Keratinocyte (primary cell): ENCODE measurements at regions not wholly inside any gene's neighbourhood (a gene's known extent, or its start where the extent isn't known, plus 50 kb on each side); places are given as distances from the start of the nearest gene placed in this dataset.

ENCODE experiments used
- DNase-seq: peaks from one replicate; pipeline ENCODE4 v3.0.0-alpha.2; 2011; ENCODE audit warnings: low read depth, missing footprints, low spot score
- FAIRE-seq: peaks from 2 replicates; lab custom pipeline; 2011; peaks lifted over from hg19 to GRCh38; lab: Jason Lieb, UNC
- H2AFZ ChIP-seq: 2 replicates; pipeline ENCODE4 v1.6.0; 2012; ENCODE audit warnings: low read length, control low read depth, inconsistent platforms; ENCODE audit not compliant: control insufficient read depth
- H3K27ac ChIP-seq: 2 replicates; pipeline ENCODE4 v1.5.1; 2011; ENCODE audit warnings: low read length; ENCODE audit not compliant: control insufficient read depth, insufficient read depth
- H3K27me3 ChIP-seq: 3 replicates; pipeline ENCODE4 v1.6.0; 2011; ENCODE audit warnings: low read length; ENCODE audit not compliant: control insufficient read depth, insufficient read depth; ENCODE audit errors: extremely low read depth
- H3K36me3 ChIP-seq, 2 experiments: 2 replicates in 1 of 2; 3 replicates in 1 of 2; pipeline ENCODE4 v1.5.1; 2011; ENCODE audit warnings: low read length in 2 of 2, mild to moderate bottlenecking in 1 of 2; ENCODE audit not compliant: control insufficient read depth in 2 of 2, insufficient read depth in 2 of 2; ENCODE audit errors: extremely low read depth in 1 of 2
- H3K4me1 ChIP-seq: 3 replicates; pipeline ENCODE4 v1.5.1; 2011; ENCODE audit warnings: low read length; ENCODE audit not compliant: control insufficient read depth, insufficient read depth; ENCODE audit errors: extremely low read depth
- H3K4me2 ChIP-seq: 3 replicates; pipeline ENCODE4 v1.6.0; 2011; ENCODE audit warnings: low read depth, low read length; ENCODE audit not compliant: control insufficient read depth, insufficient read depth; ENCODE audit errors: extremely low read depth
- H3K4me3 ChIP-seq, 3 experiments: fragments of 200-600 bp in 1 of 3; sonication (generic) in 1 of 3; 2 replicates in 2 of 3; 3 replicates in 1 of 3; pipeline ENCODE4 v1.5.1; 2011 to 2016; ENCODE audit warnings: low read length in 3 of 3, mild to moderate bottlenecking in 3 of 3, control low read depth in 2 of 3, inconsistent platforms in 1 of 3, low read depth in 1 of 3, mixed read lengths in 1 of 3, mixed run types in 1 of 3, moderate library complexity in 1 of 3; ENCODE audit not compliant: control insufficient read depth in 2 of 3, insufficient read depth in 2 of 3; ENCODE audit errors: extremely low read depth in 1 of 3
- H3K79me2 ChIP-seq: 2 replicates; pipeline ENCODE4 v1.6.0; 2012; ENCODE audit warnings: low read length; ENCODE audit not compliant: control insufficient read depth, insufficient read depth
- H3K9ac ChIP-seq: 3 replicates; pipeline ENCODE4 v1.6.0; 2011; ENCODE audit warnings: low read length; ENCODE audit not compliant: control insufficient read depth, insufficient read depth; ENCODE audit errors: extremely low read depth
- H3K9me1 ChIP-seq: 3 replicates; pipeline ENCODE4 v1.6.0; 2011; ENCODE audit warnings: low read length; ENCODE audit not compliant: control insufficient read depth, insufficient read depth; ENCODE audit errors: extremely low read depth
- H3K9me3 ChIP-seq: 2 replicates; pipeline ENCODE4 v1.5.1; 2012; ENCODE audit warnings: low read depth, low read length; ENCODE audit not compliant: control insufficient read depth
- H4K20me1 ChIP-seq: 3 replicates; pipeline ENCODE4 v1.6.0; 2011; ENCODE audit warnings: low read length; ENCODE audit not compliant: control insufficient read depth, insufficient read depth; ENCODE audit errors: extremely low read depth
- CTCF ChIP-seq, 3 experiments: IDR thresholded peaks in 1 of 3; conservative IDR thresholded peaks in 1 of 3; optimal IDR thresholded peaks in 1 of 3; 2 replicates in 2 of 3; 3 replicates in 1 of 3; pipeline versions ENCODE3 to v1.5.1; 2011; ENCODE audit warnings: low read length in 3 of 3, mild to moderate bottlenecking in 3 of 3, moderate library complexity in 2 of 3, control low read depth in 1 of 3, inconsistent platforms in 1 of 3; ENCODE audit not compliant: insufficient read depth in 2 of 3; ENCODE audit errors: extremely low read depth in 1 of 3
- EZH2 ChIP-seq: IDR thresholded peaks from one replicate; pipeline ENCODE4 v1.6.1; 2012; ENCODE audit warnings: inconsistent platforms, mild to moderate bottlenecking, low read length, moderate library complexity
- dilution Hi-C: fragments of 300-500 bp; cut with MboI; formaldehyde crosslinking; loops from one replicate; pipeline ENCODE4 v1.7.0; 2020; ENCODE audit warnings: low sequenced_read_pairs; ENCODE audit not compliant: extremely low pct_ligation_motif_present

GRCh38 chr7:1364906-1365570, 94.2 kb downstream of the MICALL2 start:
- H3K9me1 ChIP-seq: no peaks in the 10 kb centered on the region
- H3K4me2 ChIP-seq: no peak overlapping the region
- H3K9ac ChIP-seq: no peak overlapping the region
- no peak overlapping the region for H2AFZ ChIP-seq
- peaks cover 32% of the 10 kb centered on the region for H3K27me3 ChIP-seq
- no peaks in the 10 kb centered on the region for H3K4me1 ChIP-seq
- dilution Hi-C loops: no loop called here
- H3K9me3 ChIP-seq: no peaks in the 10 kb centered on the region
- no peaks in the 10 kb centered on the region for H3K36me3 ChIP-seq
- no peaks in the 10 kb centered on the region for H3K79me2 ChIP-seq
- H4K20me1 ChIP-seq: no peaks in the 10 kb centered on the region
- H3K4me3 ChIP-seq: no peak overlapping the region
- FAIRE-seq: no peak
- DNase-seq: no peak
- TF ChIP-seq CTCF (optimal IDR thresholded peaks at IDR 0.05 in 1 of 3, IDR thresholded peaks at IDR 0.05 in 1 of 3, conservative IDR thresholded peaks at IDR 0.05 in 1 of 3; ENCODE audit: extremely low read depth in 1 of 3, insufficient read depth in 2 of 3, low read length in 3 of 3): no peak
- no peak for TF ChIP-seq EZH2
- H3K27ac ChIP-seq: no peak overlapping the region

DNA sequence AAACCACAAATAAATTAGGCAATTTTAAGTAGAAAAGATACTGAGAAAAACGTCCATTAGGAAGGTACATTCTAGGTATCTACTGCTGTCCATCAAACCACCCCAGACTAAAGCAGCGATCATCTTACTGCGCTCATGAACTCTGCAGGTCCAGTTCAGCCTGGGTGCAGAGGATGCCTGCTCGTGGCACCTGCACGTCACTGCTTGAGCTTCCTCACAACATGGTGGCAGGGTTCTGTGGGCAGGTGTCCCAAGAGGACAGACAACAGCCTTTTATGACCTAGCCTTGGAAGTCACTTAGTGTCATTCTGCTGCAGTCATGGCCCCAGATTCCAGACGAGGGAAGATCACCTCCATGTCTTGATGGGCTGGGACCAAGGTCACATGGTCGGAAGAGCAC, 93.4 kb downstream of the MICALL2 start:
- no peaks in the 10 kb centered on the region for H3K36me3 ChIP-seq
- peaks cover 40% of the 10 kb centered on the region for H3K27me3 ChIP-seq
- no peak overlapping the region for H3K27ac ChIP-seq
- H3K9me3 ChIP-seq: no peaks in the 10 kb centered on the region
- no peak overlapping the region for H2AFZ ChIP-seq
- DNase-seq (no peak), FAIRE-seq (no peak)
- no peak overlapping the region for H3K4me2 ChIP-seq
- no peaks in the 10 kb centered on the region for H3K79me2 ChIP-seq
- no peak overlapping the region for H3K9ac ChIP-seq
- no peaks in the 10 kb centered on the region for H3K9me1 ChIP-seq
- no peaks in the 10 kb centered on the region for H4K20me1 ChIP-seq
- no peak overlapping the region for H3K4me3 ChIP-seq
- no peaks in the 10 kb centered on the region for H3K4me1 ChIP-seq
- dilution Hi-C loops: no loop called here
- TF ChIP-seq EZH2 (no peak), CTCF (optimal IDR thresholded peaks at IDR 0.05 in 1 of 3, IDR thresholded peaks at IDR 0.05 in 1 of 3, conservative IDR thresholded peaks at IDR 0.05 in 1 of 3; ENCODE audit: extremely low read depth in 1 of 3, insufficient read depth in 2 of 3, low read length in 3 of 3) (no peak)
